ENCODE measurements at regions not wholly inside any gene's neighbourhood (a gene's known extent, or its start where the extent isn't known, plus 50 kb on each side); places are given as distances from the start of the nearest gene placed in this dataset.

DNA sequence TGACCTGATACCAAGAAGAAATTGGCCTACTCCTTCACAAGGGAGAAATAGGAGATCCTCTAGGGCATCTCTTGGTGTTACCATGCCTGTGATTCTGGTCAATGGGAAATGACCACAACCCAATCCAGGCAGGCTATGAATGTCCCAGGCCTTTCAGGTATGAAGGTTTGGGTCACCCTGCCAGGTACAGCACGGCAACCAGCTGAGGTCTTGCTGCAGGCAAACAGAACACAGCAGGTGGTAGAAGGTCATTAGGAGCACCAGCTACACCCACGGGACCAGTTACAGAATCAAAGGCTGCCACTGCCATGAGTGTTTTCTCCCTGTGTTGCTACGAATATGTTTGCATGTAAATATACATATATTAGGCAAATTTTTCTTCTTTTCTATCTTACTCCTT, 202.3 kb downstream of the ERMARD start:
- TF ChIP-seq GABPA (IDR thresholded peaks at IDR 0.05; ENCODE audit: low read depth) (no peak), CTCF (IDR thresholded peaks at IDR 0.05) (no peak), POLR2AphosphoS5 (IDR thresholded peaks at IDR 0.05; ENCODE audit: low read depth, low read length) (no peak), USF1 (IDR thresholded peaks at IDR 0.05; ENCODE audit: borderline replicate concordance, low read depth) (no peak), TAF1 (IDR thresholded peaks at IDR 0.05; ENCODE audit: borderline replicate concordance, low read depth, low read length) (no peak), EP300 (IDR thresholded peaks at IDR 0.05; ENCODE audit: borderline replicate concordance in 1 of 2, low read depth in 1 of 2, low read length in 1 of 2) (no peak)
- TF ChIP-seq, protein P1, sequence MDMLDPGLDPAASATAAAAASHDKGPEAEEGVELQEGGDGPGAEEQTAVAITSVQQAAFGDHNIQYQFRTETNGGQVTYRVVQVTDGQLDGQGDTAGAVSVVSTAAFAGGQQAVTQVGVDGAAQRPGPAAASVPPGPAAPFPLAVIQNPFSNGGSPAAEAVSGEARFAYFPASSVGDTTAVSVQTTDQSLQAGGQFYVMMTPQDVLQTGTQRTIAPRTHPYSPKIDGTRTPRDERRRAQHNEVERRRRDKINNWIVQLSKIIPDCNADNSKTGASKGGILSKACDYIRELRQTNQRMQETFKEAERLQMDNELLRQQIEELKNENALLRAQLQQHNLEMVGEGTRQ (IDR thresholded peaks at IDR 0.05; ENCODE audit: borderline replicate concordance, low read depth, low read length): no peak

Measured in SK-N-SH (cell line).